NCI-H187 treated with DMSO at 0.1 percent for 48 hours (cell line): ENCODE measurements at regions not wholly inside any gene's neighbourhood (a gene's known extent, or its start where the extent isn't known, plus 50 kb on each side); places are given as distances from the start of the nearest gene placed in this dataset.
"Not testable (repeated sequence)": the region's sequence is repeated elsewhere in the genome, so short reads cannot be mapped to it uniquely, and the experiment has no call there.

Source experiments
- DNase-seq: peaks from one replicate; lab custom pipeline; 2025; lab: John Stamatoyannopoulos, UW

GRCh38 chr4:173475751-173476150 is 54.3 kb downstream of the HAND2 start:
- no peak for DNase-seq

- DNase-seq, result no peak
Measured at GRCh38 chr4:173469622-173470021, 60.4 kb downstream of the HAND2 start.

DNA sequence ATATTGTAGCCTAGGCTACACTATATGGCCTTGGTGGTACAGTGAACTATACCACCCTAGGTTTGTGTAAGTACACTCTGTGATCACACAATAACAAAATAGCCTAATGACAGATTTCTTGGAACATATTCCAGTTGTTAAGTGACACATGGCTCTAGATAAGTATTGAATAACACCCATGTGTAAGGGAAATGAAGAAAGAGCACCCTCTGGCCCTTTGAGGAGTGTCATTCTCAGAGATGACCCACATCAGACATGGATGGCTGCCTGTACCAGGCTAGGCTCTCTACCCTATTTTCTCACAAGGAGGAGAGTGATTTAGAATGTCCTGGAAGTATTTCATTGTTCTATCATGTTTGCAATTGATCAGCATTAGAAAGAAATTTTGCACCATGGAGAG is 61.7 kb downstream of the HAND2 start:
- DNase-seq, result no peak

DNA sequence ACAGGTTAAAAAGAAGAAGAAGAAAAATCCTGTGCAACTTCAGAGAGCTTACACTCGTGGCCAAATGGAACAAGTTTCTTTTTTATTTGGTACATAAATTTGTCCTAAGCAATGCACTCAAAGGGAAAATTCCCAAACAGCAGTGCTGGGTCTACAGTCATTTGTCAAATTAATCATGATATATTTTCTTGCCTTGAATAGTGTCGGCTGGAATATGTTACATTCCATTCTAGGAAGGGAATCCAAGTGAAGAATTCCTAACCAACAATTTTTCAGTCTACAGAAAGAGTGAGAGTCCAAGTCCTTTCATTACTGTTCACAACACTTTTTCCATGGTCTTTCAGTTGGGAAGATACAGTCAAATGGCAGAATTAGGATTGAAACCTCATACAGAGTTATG is 63.9 kb downstream of the HAND2 start:
- no peak for DNase-seq

DNA sequence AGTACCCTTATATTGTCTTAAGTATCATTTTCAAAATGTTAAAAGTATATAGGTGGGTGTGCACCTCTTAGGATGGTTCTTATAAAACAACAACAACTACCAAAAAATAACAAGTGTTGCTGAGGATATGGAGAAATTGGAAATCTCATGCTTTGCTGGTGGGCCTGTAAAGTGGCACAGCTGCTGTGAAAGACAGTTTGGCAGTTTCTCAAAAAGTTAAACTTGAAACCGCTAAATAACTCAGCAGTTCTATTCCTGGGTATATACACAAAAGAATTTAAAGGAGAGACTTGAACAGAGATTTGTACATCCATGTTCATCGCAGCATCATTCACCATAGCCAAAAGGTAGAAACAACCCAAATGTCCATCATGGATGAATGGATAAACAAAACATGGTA is 65.5 kb downstream of the HAND2 start:
- DNase-seq, result no peak

- no peak for DNase-seq
Measured at GRCh38 chr4:173463816-173464215, 64.9 kb upstream of the SCRG1 start.

GRCh38 chr4:173461170-173461569 is 62.3 kb upstream of the SCRG1 start:
- no peak for DNase-seq

GRCh38 chr4:173459857-173460256 is 60.9 kb upstream of the SCRG1 start:
- DNase-seq, result no peak

DNA sequence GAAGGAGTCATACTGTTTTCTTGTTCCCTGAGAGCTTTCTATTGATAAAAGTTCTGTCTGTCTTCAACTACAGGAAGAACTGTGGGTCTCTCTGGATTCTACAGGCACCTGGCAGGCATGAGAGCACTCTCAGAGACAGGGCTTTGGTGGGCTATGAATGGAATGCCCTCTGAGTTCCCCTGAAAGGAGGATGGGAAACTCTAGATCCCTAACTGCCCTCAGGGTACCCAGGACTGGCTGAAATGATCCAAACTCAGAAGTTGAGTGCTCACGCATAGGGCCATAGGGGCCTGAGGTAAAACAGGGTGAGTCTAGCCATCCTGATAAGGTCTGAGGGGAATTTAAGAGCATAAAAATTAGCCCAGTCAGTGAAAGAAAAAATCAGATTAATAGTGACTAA is 59.0 kb upstream of the SCRG1 start:
- DNase-seq, result no peak

DNA sequence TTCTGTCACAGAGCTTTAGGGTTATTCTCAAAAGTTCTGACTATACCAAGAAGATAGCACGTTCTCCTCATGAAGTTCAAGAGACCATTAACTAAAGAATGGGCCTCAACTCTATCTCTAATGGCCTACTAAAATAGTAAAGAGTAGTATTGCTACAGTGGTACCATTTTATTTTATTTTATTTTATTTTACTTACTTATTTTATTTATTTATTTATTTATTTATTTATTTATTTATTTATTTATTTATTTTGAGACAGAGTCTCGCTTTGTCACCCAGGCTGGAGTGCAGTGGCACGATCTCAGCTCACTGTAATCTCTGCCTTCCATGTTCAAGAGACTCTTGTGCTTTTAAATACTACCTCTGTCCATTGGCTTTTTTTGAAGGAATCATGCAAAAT is 52.5 kb upstream of the SCRG1 start:
- not testable (repeated sequence) for DNase-seq

DNA sequence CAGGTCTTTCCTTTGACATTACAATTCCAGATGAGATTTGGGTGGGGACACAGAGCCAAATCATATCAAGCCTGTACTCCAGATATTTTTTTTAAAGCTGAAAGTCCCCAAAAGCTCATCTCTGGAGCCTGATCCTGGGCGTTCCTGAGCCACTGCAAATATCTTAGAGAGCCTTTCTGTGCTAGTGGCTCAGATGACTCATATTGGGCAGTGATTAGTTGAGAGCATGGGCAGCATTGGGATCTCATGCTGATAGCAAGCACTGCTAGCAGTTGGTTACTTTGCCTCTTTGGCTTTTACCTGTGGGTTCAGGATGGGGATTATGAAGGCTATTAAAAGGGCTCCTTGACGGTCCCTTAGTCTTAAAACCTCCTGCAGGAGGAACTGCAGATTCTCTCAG is 51.4 kb upstream of the SCRG1 start:
- no peak for DNase-seq

GRCh38 chr4:173449380-173449717 is 50.4 kb upstream of the SCRG1 start:
- no peak for DNase-seq

GRCh38 chr4:173448608-173449379 is 49.9 kb upstream of the SCRG1 start:
- DNase-seq, result peak; percentile 67
